GM12874 (cell line): ENCODE measurements at regions not wholly inside any gene's neighbourhood (a gene's known extent, or its start where the extent isn't known, plus 50 kb on each side); places are given as distances from the start of the nearest gene placed in this dataset.

Source experiments
- CTCF ChIP-seq: IDR thresholded peaks from 2 replicates; pipeline ENCODE4 v1.5.1; 2011; ENCODE audit warnings: low read depth, mild to moderate bottlenecking, control low read depth, low read length, moderate library complexity; ENCODE audit not compliant: insufficient read depth

- TF ChIP-seq CTCF: no peak
Observed at GRCh38 chr1:30550365-30551220, 172.8 kb downstream of the MATN1 start.

GRCh38 chr1:30548294-30548693, 175.1 kb downstream of the MATN1 start:
- TF ChIP-seq CTCF: no peak

GRCh38 chr1:30545365-30545764, 178.0 kb downstream of the MATN1 start:
- TF ChIP-seq CTCF: no peak

GRCh38 chr1:30541721-30542485, 181.5 kb downstream of the MATN1 start:
- no peak for TF ChIP-seq CTCF

- TF ChIP-seq CTCF: no peak
Observed at GRCh38 chr1:30540611-30541192, 182.7 kb downstream of the MATN1 start.

GRCh38 chr1:30539884-30540283, 183.5 kb downstream of the MATN1 start:
- no peak for TF ChIP-seq CTCF
